Keratinocyte (primary cell): ENCODE measurements at regions not wholly inside any gene's neighbourhood (a gene's known extent, or its start where the extent isn't known, plus 50 kb on each side); places are given as distances from the start of the nearest gene placed in this dataset.

Experiments
- DNase-seq: peaks from one replicate; pipeline ENCODE4 v3.0.0-alpha.2; 2011; ENCODE audit warnings: low read depth, missing footprints, low spot score
- FAIRE-seq: peaks from 2 replicates; lab custom pipeline; 2011; peaks lifted over from hg19 to GRCh38; lab: Jason Lieb, UNC
- H2AFZ ChIP-seq: 2 replicates; pipeline ENCODE4 v1.6.0; 2012; ENCODE audit warnings: low read length, control low read depth, inconsistent platforms; ENCODE audit not compliant: control insufficient read depth
- H3K27ac ChIP-seq: 2 replicates; pipeline ENCODE4 v1.5.1; 2011; ENCODE audit warnings: low read length; ENCODE audit not compliant: control insufficient read depth, insufficient read depth
- H3K27me3 ChIP-seq: 3 replicates; pipeline ENCODE4 v1.6.0; 2011; ENCODE audit warnings: low read length; ENCODE audit not compliant: control insufficient read depth, insufficient read depth; ENCODE audit errors: extremely low read depth
- H3K36me3 ChIP-seq, 2 experiments: 2 replicates in 1 of 2; 3 replicates in 1 of 2; pipeline ENCODE4 v1.5.1; 2011; ENCODE audit warnings: low read length in 2 of 2, mild to moderate bottlenecking in 1 of 2; ENCODE audit not compliant: control insufficient read depth in 2 of 2, insufficient read depth in 2 of 2; ENCODE audit errors: extremely low read depth in 1 of 2
- H3K4me1 ChIP-seq: 3 replicates; pipeline ENCODE4 v1.5.1; 2011; ENCODE audit warnings: low read length; ENCODE audit not compliant: control insufficient read depth, insufficient read depth; ENCODE audit errors: extremely low read depth
- H3K4me2 ChIP-seq: 3 replicates; pipeline ENCODE4 v1.6.0; 2011; ENCODE audit warnings: low read depth, low read length; ENCODE audit not compliant: control insufficient read depth, insufficient read depth; ENCODE audit errors: extremely low read depth
- H3K4me3 ChIP-seq, 3 experiments: fragments of 200-600 bp in 1 of 3; sonication (generic) in 1 of 3; 2 replicates in 2 of 3; 3 replicates in 1 of 3; pipeline ENCODE4 v1.5.1; 2011 to 2016; ENCODE audit warnings: low read length in 3 of 3, mild to moderate bottlenecking in 3 of 3, control low read depth in 2 of 3, inconsistent platforms in 1 of 3, low read depth in 1 of 3, mixed read lengths in 1 of 3, mixed run types in 1 of 3, moderate library complexity in 1 of 3; ENCODE audit not compliant: control insufficient read depth in 2 of 3, insufficient read depth in 2 of 3; ENCODE audit errors: extremely low read depth in 1 of 3
- H3K79me2 ChIP-seq: 2 replicates; pipeline ENCODE4 v1.6.0; 2012; ENCODE audit warnings: low read length; ENCODE audit not compliant: control insufficient read depth, insufficient read depth
- H3K9ac ChIP-seq: 3 replicates; pipeline ENCODE4 v1.6.0; 2011; ENCODE audit warnings: low read length; ENCODE audit not compliant: control insufficient read depth, insufficient read depth; ENCODE audit errors: extremely low read depth
- H3K9me1 ChIP-seq: 3 replicates; pipeline ENCODE4 v1.6.0; 2011; ENCODE audit warnings: low read length; ENCODE audit not compliant: control insufficient read depth, insufficient read depth; ENCODE audit errors: extremely low read depth
- H3K9me3 ChIP-seq: 2 replicates; pipeline ENCODE4 v1.5.1; 2012; ENCODE audit warnings: low read depth, low read length; ENCODE audit not compliant: control insufficient read depth
- H4K20me1 ChIP-seq: 3 replicates; pipeline ENCODE4 v1.6.0; 2011; ENCODE audit warnings: low read length; ENCODE audit not compliant: control insufficient read depth, insufficient read depth; ENCODE audit errors: extremely low read depth
- CTCF ChIP-seq, 3 experiments: IDR thresholded peaks in 1 of 3; conservative IDR thresholded peaks in 1 of 3; optimal IDR thresholded peaks in 1 of 3; 2 replicates in 2 of 3; 3 replicates in 1 of 3; pipeline versions ENCODE3 to v1.5.1; 2011; ENCODE audit warnings: low read length in 3 of 3, mild to moderate bottlenecking in 3 of 3, moderate library complexity in 2 of 3, control low read depth in 1 of 3, inconsistent platforms in 1 of 3; ENCODE audit not compliant: insufficient read depth in 2 of 3; ENCODE audit errors: extremely low read depth in 1 of 3
- EZH2 ChIP-seq: IDR thresholded peaks from one replicate; pipeline ENCODE4 v1.6.1; 2012; ENCODE audit warnings: inconsistent platforms, mild to moderate bottlenecking, low read length, moderate library complexity
- dilution Hi-C: fragments of 300-500 bp; cut with MboI; formaldehyde crosslinking; loops from one replicate; pipeline ENCODE4 v1.7.0; 2020; ENCODE audit warnings: low sequenced_read_pairs; ENCODE audit not compliant: extremely low pct_ligation_motif_present

GRCh38 chr20:40807821-40808170, 118.8 kb upstream of the MAFB start:
- Histone ChIP-seq H3K9ac (no peak overlapping the region), H3K4me2 (no peak overlapping the region), H4K20me1 (no peaks in the 10 kb centered on the region), H3K79me2 (no peaks in the 10 kb centered on the region), H3K36me3 (no peaks in the 10 kb centered on the region), H3K4me1 (no peaks in the 10 kb centered on the region), H2AFZ (no peak overlapping the region), H3K27me3 (peaks cover 30% of the 10 kb centered on the region), H3K4me3 (no peak overlapping the region), H3K9me3 (no peaks in the 10 kb centered on the region), H3K27ac (no peak overlapping the region), H3K9me1 (no peaks in the 10 kb centered on the region)
- dilution Hi-C loops, result no loop called here
- FAIRE-seq (no peak), DNase-seq (no peak)
- TF ChIP-seq CTCF (optimal IDR thresholded peaks at IDR 0.05 in 1 of 3, IDR thresholded peaks at IDR 0.05 in 1 of 3, conservative IDR thresholded peaks at IDR 0.05 in 1 of 3; ENCODE audit: extremely low read depth in 1 of 3, insufficient read depth in 2 of 3, low read length in 3 of 3), result no peak

GRCh38 chr20:40808936-40809335, 119.9 kb upstream of the MAFB start:
- no peaks in the 10 kb centered on the region for H3K9me1 ChIP-seq
- dilution Hi-C loops, result no loop called here
- TF ChIP-seq CTCF (optimal IDR thresholded peaks at IDR 0.05 in 1 of 3, IDR thresholded peaks at IDR 0.05 in 1 of 3, conservative IDR thresholded peaks at IDR 0.05 in 1 of 3; ENCODE audit: extremely low read depth in 1 of 3, insufficient read depth in 2 of 3, low read length in 3 of 3), result no peak
- no peak for TF ChIP-seq EZH2
- no peak for FAIRE-seq
- peaks cover 30% of the 10 kb centered on the region for H3K27me3 ChIP-seq
- H2AFZ ChIP-seq, result no peak overlapping the region
- H3K36me3 ChIP-seq, result no peaks in the 10 kb centered on the region
- H3K79me2 ChIP-seq, result no peaks in the 10 kb centered on the region
- no peaks in the 10 kb centered on the region for H3K9me3 ChIP-seq
- H3K4me1 ChIP-seq, result no peaks in the 10 kb centered on the region
- no peak for DNase-seq
- no peak overlapping the region for H3K4me3 ChIP-seq
- no peak overlapping the region for H3K27ac ChIP-seq
- no peaks in the 10 kb centered on the region for H4K20me1 ChIP-seq
- no peak overlapping the region for H3K4me2 ChIP-seq
- no peak overlapping the region for H3K9ac ChIP-seq
